GM12891 (cell line): ENCODE measurements at regions not wholly inside any gene's neighbourhood (a gene's known extent, or its start where the extent isn't known, plus 50 kb on each side); places are given as distances from the start of the nearest gene placed in this dataset.

Experiments used
- POLR2A ChIP-seq: IDR thresholded peaks from 2 replicates; pipeline ENCODE4 v1.6.1; 2011; ENCODE audit warnings: low read depth, low read length, control low read depth
- POLR2AphosphoS5 ChIP-seq: IDR thresholded peaks from 2 replicates; pipeline ENCODE4 v1.6.1; 2011; ENCODE audit warnings: low read depth, low read length, control low read depth
- TAF1 ChIP-seq: IDR thresholded peaks from 2 replicates; pipeline ENCODE4 v1.6.1; 2011; ENCODE audit warnings: low read depth, low read length, control low read depth

- TF ChIP-seq TAF1 (no peak), POLR2A (no peak), POLR2AphosphoS5 (no peak)
Observed at GRCh38 chrX:20973038-20973437, 401.2 kb upstream of the CNKSR2 start.
